ENCODE measurements at regions not wholly inside any gene's neighbourhood (a gene's known extent, or its start where the extent isn't known, plus 50 kb on each side); places are given as distances from the start of the nearest gene placed in this dataset.

DNA sequence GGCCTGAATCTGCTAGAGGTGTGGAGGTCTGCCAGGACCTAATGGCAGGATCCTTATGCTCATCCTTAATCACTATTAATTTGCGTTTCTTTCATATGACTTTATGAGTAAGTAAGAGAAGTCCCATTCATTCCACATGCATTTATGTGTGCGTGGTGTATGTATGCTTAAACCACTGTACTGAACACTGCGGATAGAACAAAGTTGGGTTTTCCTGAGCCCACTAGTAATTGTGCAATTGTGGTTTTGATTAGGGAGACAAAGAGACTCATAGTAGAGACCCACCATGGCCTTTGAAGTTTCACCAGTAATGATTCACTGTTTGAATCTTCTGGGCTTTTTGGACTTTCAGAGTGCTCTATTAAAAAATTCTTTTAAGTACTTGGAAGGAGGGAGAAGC is 498.5 kb upstream of the DIPK2B start:
- intact Hi-C loops (cut with micrococcal nuclease): no loop called here
- no peak for ATAC-seq
- DNase-seq: no peak

GRCh38 chrX:45697591-45697990 is 496.9 kb upstream of the DIPK2B start:
- intact Hi-C loops (cut with micrococcal nuclease): no loop called here
- DNase-seq (no peak), ATAC-seq (no peak)

DNA sequence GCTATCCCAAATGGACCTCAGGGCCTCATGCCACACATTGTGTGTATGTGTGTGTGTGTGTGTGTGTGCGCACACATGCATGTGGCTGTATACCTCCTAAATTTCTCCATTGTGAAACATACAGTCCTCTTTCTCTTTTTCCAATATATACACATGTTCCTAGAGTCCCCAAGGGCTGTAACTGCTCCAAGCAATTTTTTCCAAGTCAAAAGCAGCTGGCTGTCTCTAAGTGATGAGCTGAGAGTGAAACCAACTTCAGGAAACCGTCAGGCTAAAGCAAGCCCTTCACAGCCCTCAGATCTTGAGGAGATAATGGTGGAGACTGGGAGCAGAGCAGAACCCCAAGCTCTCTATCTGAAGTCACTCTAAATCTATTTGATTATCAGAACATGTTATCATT is 496.1 kb upstream of the DIPK2B start:
- DNase-seq: no peak
- intact Hi-C loops (cut with micrococcal nuclease): no loop called here
- no peak for ATAC-seq

GRCh38 chrX:45689971-45690370 is 489.3 kb upstream of the DIPK2B start:
- DNase-seq (no peak), ATAC-seq (no peak)
- intact Hi-C loops (cut with micrococcal nuclease): no loop called here

- no peak for DNase-seq
Observed at GRCh38 chrX:45683914-45684313, 483.2 kb upstream of the DIPK2B start.

DNA sequence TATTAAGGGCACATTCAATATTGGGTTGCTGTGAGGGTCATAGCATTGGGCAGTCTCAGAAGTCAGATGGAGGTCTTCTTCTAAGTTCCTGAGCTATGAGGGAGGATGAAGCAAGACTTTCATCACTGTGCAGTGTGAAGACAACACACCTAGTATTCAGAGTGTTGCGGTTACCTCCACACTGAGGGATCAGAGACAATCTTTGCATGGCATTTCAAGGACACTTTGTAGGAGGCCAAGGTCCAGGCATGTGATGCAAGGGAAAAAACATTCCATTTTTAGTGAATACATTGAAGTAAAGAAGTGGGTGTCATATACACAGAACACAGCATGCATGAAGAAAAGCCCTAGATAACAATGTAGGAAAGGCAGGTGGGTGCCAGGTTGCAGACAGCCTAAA is 481.2 kb upstream of the DIPK2B start:
- intact Hi-C loops (cut with micrococcal nuclease): no loop called here
- DNase-seq (no peak), ATAC-seq (no peak)

More at GRCh38 chrX:45683914-45684313, 483.2 kb upstream of the DIPK2B start:
- no peak for ATAC-seq
- intact Hi-C loops (cut with micrococcal nuclease): no loop called here

GRCh38 chrX:45669715-45670340 is 469.2 kb upstream of the DIPK2B start:
- ATAC-seq: no peak
- intact Hi-C loops (cut with micrococcal nuclease): no loop called here
- no peak for DNase-seq

- ATAC-seq: no peak
Observed at GRCh38 chrX:45668686-45669443, 468.2 kb upstream of the DIPK2B start.

DNA sequence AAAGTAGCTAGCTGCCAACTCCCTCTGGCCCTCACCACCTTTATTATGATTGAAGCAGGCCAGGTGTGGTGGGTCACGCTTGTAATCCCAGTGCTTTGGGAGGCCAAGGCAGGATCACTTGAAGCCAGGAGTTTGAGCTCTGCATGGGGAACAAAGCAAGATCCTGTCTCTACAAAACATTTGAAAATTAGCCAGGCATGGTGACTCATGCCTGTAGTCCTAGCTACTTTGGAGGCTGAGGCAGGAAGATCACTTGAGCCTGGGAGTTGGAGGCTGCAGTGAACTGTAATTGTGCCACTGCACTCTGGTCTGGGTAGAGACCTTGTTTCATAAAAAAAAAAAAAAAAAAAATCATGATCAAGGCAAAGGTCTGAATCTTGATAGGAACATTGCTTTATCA is 467.0 kb upstream of the DIPK2B start:
- ATAC-seq (no peak), DNase-seq (no peak)
- intact Hi-C loops (cut with micrococcal nuclease): no loop called here

More at GRCh38 chrX:45668686-45669443, 468.2 kb upstream of the DIPK2B start:
- DNase-seq: no peak
- intact Hi-C loops (cut with micrococcal nuclease): no loop called here

- no peak for ATAC-seq
- no peak for DNase-seq
Observed at GRCh38 chrX:45664727-45665290, 464.1 kb upstream of the DIPK2B start.

DNA sequence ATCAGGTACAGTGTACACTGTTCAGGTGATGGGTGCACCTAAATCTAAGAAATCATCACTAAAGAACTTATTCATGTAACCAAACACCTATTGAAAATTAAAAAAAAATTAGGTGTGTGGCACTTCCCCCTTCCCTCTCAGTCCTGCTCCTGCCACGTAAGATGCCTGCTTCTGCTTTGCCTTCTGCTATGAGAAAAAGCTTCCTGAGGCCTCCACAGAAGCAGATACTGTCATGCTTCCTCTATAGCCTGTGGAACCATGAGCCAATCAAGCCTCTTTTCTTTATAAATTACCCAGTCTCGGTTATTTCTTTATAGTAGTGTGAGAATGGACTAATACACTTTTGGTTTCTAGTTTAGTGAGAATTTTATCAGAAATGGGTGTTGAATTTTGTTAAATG is 459.8 kb upstream of the DIPK2B start:
- intact Hi-C loops (cut with micrococcal nuclease): no loop called here
- ATAC-seq (no peak), DNase-seq (no peak)

More at GRCh38 chrX:45664727-45665290, 464.1 kb upstream of the DIPK2B start:
- intact Hi-C loops (cut with micrococcal nuclease): no loop called here

DNA sequence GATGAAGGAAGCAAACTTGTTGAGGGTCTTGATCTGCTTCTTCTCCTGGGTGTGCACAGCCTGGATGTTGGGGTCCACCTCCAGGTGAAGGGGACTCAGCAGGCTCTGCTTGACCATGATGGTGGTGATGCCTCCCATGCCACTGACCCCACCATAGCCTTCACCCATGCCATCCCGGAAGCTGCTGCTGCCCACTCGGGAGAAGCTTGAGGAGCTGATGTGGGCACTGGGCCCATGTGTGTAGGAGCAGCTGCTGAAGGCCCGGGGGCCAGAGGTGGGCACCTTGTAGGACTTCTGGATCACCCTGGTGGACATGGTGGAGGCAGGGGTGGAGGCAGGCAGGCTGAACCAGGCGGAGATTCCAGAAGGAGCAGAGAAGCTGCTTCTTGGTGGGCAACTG is 432.7 kb upstream of the DIPK2B start:
- intact Hi-C loops (cut with micrococcal nuclease): no loop called here
- no peak for ATAC-seq
- no peak for DNase-seq

DNA sequence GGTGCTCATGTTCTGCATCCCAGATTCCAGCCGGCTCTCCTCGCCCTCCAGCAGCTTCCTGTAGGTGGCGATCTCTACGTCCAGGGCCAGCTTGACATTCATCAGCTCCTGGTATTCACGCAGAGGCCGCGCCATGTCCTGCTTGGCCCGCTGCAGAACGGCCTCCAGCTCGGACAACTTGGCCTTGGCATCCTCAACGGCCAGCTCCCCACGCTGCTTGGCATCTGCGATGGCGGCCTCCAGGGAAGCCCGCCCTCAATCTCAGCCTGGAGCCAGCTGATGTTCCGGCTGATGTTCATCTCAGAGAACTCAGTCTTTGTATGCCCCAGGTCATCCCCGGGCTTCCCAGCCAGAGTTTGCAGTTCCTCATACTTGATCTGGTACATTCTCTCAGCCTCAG is 431.8 kb upstream of the DIPK2B start:
- intact Hi-C loops (cut with micrococcal nuclease): no loop called here
- no peak for ATAC-seq
- no peak for DNase-seq

DNA sequence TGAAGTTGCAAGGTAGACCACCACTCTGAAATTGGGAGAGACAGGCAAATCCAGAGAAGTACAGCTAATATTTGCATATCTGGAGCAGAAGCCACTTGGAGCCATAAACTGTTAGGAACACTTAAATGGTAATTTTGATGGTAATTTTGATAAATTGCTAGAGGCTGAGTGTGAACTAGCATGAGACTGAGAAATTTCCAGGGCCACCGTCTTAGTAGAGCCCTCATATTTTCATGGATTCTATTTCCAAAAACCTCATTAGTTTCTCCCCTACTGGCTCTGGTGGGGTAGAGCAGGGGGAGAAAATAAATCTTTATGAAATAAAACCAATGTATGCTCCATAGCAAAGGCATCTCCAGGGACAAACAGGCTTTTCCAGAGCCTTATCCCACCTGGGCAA is 429.4 kb upstream of the DIPK2B start:
- ATAC-seq: no peak
- DNase-seq: no peak
- intact Hi-C loops (cut with micrococcal nuclease): no loop called here

GRCh38 chrX:45628041-45628440 is 427.4 kb upstream of the DIPK2B start:
- intact Hi-C loops (cut with micrococcal nuclease): no loop called here
- no peak for ATAC-seq
- DNase-seq: no peak

GRCh38 chrX:45623266-45623665 is 422.6 kb upstream of the DIPK2B start:
- no peak for DNase-seq
- intact Hi-C loops (cut with micrococcal nuclease): no loop called here
- no peak for ATAC-seq

- intact Hi-C loops (cut with micrococcal nuclease): no loop called here
- no peak for ATAC-seq
- no peak for DNase-seq
Observed at GRCh38 chrX:45622538-45622937, 421.9 kb upstream of the DIPK2B start.

GRCh38 chrX:45622042-45622423 is 421.4 kb upstream of the DIPK2B start:
- intact Hi-C loops (cut with micrococcal nuclease): no loop called here
- no peak for DNase-seq
- ATAC-seq: no peak

DNA sequence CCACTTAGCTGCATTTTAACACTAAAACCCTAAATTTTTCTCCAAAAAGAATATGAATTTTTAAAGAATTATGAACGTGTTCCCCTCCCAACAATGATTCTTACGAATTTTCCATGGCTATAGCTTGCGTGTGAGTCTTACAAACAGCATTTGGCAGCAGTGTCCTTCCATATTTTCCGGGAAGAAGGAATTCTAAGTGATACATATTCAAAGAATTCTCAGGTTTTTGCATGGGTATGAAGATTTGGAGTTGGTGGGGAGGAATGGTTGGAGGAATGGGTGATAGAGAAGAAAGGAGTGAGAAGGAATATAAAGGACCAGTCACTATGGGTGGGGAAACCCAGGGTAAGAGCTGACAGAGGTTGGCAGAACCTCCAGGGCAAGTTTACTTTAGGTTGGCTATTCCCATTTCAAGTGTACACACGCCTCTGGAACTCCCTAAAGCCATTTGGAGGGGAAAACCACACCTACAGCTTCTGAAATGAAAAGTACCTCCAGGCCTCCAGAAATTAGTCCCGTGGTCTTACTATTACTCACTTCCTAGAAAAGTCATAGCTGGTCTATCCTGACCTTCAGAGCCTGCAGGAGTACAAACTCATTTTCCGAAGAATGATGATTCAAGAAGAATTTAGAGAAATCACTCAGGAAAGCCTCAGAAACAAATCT is 420.8 kb upstream of the DIPK2B start:
- DNase-seq (no peak), ATAC-seq (no peak)
- intact Hi-C loops (cut with micrococcal nuclease): no loop called here

- DNase-seq (no peak), ATAC-seq (no peak)
- intact Hi-C loops (cut with micrococcal nuclease): no loop called here
Observed at GRCh38 chrX:45619290-45619689, 418.6 kb upstream of the DIPK2B start.

Data from left ventricle myocardium superior (tissue), 1 donor.